Stimulated activated memory B cell treated with anti-CD40 and anti-IgM and Interleukin-4, amounts not matched to agents 10 μg/mL and 1 μg/mL and 100 μg/mL, for 72 hours (primary cell): ENCODE measurements at regions not wholly inside any gene's neighbourhood (a gene's known extent, or its start where the extent isn't known, plus 50 kb on each side); places are given as distances from the start of the nearest gene placed in this dataset.

ENCODE experiments used
- ATAC-seq: fragments of 150-1000 bp; cut with Tn5 transposase; 2 replicates; pipeline ENCODE4 v1.10.0; 2021
- H3K27ac Mint-ChIP-seq: one replicate; pipeline ENCODE4 v1.8.0; 2022; ENCODE audit warnings: mild to moderate bottlenecking, mixed read lengths
- H3K27me3 Mint-ChIP-seq: one replicate; pipeline ENCODE4 v1.8.0; 2022; ENCODE audit warnings: mixed read lengths
- H3K36me3 Mint-ChIP-seq: one replicate; pipeline ENCODE4 v1.8.0; 2022; ENCODE audit warnings: mixed read lengths
- H3K4me1 Mint-ChIP-seq: one replicate; pipeline ENCODE4 v1.8.0; 2022; ENCODE audit warnings: mixed read lengths
- H3K4me3 Mint-ChIP-seq: one replicate; pipeline ENCODE4 v1.8.0; 2022; ENCODE audit warnings: mild to moderate bottlenecking, moderate library complexity, mixed read lengths
- H3K9me3 Mint-ChIP-seq: one replicate; pipeline ENCODE4 v1.8.0; 2022; ENCODE audit warnings: mixed read lengths

DNA sequence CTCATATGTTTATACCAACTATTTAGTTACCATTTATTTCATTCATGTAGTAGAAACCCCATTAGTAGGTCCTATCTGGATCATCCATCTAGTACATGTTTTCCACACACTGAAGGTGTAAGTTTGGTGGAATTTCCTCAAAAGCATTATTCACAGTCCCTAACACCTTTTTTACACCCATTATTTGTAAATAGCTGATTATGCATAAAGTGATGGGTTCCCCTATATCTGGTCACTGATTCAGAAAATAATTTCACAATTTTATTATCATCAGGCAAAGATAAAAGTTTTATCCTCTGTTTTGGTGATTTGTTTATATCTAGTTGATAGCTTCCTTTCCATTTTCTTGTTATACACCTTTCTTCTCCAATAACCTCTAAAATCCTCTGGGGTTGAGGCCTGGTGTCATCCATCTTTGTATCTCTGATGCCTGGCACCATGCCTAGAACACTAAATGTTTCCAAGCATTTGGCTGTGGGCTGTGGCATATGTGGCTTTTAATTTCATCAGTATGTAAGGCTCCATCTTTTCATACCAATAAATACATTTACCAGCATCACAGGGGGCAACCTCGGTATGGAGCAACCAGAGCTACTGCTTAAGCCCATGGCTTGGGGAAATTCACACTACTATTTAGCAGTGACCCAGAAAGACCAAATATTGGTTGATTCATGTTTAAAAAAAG, 1089.5 kb upstream of the LRRN3 start:
- H3K27ac Mint-ChIP-seq: no peak overlapping the region
- no peaks in the 10 kb centered on the region for H3K27me3 Mint-ChIP-seq
- peaks cover 2% of the 10 kb centered on the region for H3K9me3 Mint-ChIP-seq
- no peaks in the 10 kb centered on the region for H3K36me3 Mint-ChIP-seq
- H3K4me1 Mint-ChIP-seq: no peaks in the 10 kb centered on the region
- no peak for ATAC-seq
- H3K4me3 Mint-ChIP-seq: no peak overlapping the region

DNA sequence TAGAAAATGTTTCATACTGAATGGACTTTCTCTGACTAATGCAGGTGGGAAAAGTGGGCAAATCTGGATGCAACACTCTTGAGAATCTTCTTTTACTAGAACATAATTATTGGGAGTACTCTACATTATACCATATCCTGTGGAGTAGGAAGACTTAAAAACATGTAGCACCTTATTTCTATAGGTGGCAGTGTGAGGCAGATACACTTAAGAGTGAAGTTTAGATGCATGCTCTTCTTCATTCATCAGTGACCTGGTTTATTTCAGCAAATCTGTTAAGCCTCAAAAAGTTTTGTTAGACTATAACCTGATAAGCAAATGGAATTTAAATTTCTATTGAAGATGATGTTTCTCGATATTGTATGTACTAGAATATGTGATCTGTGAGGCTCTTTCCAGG, 1087.1 kb upstream of the LRRN3 start:
- Mint-ChIP-seq H3K4me3 (no peak overlapping the region), H3K27me3 (no peaks in the 10 kb centered on the region), H3K4me1 (no peaks in the 10 kb centered on the region), H3K36me3 (no peaks in the 10 kb centered on the region), H3K27ac (no peak overlapping the region), H3K9me3 (no peaks in the 10 kb centered on the region)
- no peak for ATAC-seq

DNA sequence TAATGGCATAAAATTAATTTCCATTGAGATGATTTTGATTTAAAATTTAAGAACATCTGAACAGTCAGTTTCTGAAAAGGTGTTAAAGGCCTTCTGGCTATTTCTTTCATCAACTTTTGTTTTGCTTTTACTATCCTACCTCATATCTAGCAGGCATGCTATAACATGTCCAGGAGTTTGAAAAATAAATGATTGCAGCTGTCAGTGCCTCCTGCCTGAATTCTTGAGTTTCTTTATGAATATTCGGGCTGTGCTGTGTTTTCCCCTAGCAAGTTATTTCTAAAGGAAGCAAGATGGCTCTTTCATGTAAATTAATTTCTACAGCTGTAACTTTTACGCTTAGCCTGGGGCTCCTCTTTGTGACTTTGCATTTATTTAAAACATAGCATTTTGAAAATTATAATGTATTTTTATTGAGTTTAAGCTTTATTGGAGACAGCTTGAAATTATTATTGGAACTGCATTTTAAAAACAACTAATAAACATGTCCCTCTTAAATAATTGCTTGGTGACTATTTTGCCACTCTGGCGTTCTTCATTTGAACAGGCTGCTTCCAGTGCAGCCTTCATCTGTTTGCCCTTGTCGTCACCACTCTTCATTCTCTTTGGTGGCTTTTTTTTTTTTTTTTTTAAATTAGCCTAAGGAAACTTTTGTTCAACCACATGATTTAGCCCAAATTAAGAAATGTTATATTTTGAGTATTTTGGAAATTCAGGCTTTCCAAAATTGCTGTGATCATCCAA, 1083.4 kb upstream of the LRRN3 start:
- Mint-ChIP-seq H3K36me3 (no peaks in the 10 kb centered on the region), H3K4me3 (no peak overlapping the region), H3K4me1 (no peaks in the 10 kb centered on the region), H3K9me3 (no peaks in the 10 kb centered on the region), H3K27me3 (no peaks in the 10 kb centered on the region), H3K27ac (no peak overlapping the region)
- ATAC-seq: no peak

DNA sequence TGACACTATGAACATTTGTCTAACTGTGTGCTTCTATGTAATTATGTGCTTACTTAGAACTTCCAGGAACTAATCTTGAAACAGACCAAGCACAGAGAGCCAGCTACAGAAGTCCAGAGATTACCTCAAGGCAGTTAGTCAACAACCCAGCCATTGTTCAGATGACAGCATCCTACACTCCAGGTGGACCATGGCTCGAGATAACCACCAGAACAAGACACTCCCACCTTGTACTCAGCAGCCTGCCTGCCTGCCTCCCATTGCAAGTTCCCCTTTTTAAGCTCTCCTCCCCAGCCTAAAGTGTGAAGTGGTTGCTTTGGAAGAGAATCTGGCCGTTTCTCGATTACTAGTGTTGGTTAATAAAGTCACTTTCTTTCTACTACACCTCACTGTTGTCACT, 1080.6 kb upstream of the LRRN3 start:
- no peak for ATAC-seq
- Mint-ChIP-seq H3K27me3 (no peaks in the 10 kb centered on the region), H3K4me3 (no peak overlapping the region), H3K27ac (no peak overlapping the region), H3K9me3 (no peaks in the 10 kb centered on the region), H3K36me3 (no peaks in the 10 kb centered on the region), H3K4me1 (no peaks in the 10 kb centered on the region)

DNA sequence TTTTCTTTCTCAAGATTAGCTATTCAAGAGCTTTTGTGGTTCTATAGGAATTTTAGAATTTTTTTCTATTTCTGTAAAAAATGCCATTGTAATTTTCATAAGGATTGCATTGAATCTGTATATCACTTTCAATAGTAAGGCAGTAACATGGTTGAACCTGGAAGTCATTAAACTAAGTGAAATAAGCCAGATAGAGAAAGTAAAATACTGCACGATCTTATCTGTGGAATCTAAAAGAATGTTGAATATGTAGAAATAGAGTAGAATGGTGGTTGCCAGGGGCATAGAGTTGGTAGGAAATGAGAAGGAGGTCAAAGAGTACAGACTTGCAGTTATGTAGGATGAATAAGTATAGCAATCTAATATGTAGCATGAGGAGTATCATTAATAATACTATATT, 1073.5 kb upstream of the LRRN3 start:
- no peaks in the 10 kb centered on the region for H3K4me1 Mint-ChIP-seq

DNA sequence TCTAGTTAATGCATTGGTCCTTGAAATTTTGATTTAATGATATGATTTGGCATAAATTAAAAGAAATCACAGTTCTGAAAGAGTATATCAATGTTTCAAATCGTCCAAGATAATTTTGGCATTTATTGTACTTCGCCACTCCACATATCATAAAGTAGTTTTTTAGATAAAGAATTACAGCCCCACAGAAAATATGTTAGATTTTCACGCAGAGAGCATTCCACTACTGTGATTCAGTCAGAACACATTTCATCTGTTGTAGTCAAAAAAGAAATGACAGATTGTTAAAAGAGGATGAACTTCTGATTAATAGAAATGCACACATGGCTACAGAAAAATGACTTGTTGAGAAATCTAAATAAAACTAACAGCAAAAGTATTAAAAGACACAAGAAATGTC, 1063.5 kb upstream of the LRRN3 start:
- H3K4me3 Mint-ChIP-seq: no peak overlapping the region
- no peaks in the 10 kb centered on the region for H3K36me3 Mint-ChIP-seq
- H3K4me1 Mint-ChIP-seq: no peaks in the 10 kb centered on the region
- H3K27me3 Mint-ChIP-seq: no peaks in the 10 kb centered on the region
- H3K9me3 Mint-ChIP-seq: no peaks in the 10 kb centered on the region
- no peak for ATAC-seq
- no peak overlapping the region for H3K27ac Mint-ChIP-seq

More for the DNA sequence above, 1073.5 kb upstream of the LRRN3 start:
- Mint-ChIP-seq H3K9me3 (peaks cover 6% of the 10 kb centered on the region), H3K27ac (no peak overlapping the region), H3K27me3 (no peaks in the 10 kb centered on the region), H3K4me3 (no peak overlapping the region), H3K36me3 (no peaks in the 10 kb centered on the region)
- ATAC-seq: no peak

DNA sequence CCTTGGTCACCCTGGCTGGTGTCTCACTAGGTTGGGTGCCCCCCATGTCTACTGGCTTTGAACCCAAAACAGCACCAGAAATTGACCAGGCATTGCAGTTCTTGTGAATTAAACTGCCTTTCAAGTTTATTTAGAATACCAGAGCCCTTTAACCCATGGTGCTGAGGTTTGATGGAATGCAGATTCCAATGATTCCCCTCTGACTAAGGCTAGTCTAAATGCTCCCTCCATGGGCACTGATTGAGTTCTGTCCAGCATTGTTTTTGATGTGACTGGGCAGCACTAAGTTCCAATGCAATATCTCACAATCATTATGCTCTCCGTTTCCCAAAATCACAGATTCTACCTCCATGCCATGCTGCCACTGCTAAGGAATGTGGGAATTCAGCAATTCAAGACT, 1047.4 kb upstream of the LRRN3 start:
- Mint-ChIP-seq H3K4me3 (no peak overlapping the region), H3K9me3 (peaks cover 6% of the 10 kb centered on the region), H3K27me3 (no peaks in the 10 kb centered on the region), H3K4me1 (no peaks in the 10 kb centered on the region), H3K27ac (no peak overlapping the region), H3K36me3 (no peaks in the 10 kb centered on the region)
- ATAC-seq: no peak

DNA sequence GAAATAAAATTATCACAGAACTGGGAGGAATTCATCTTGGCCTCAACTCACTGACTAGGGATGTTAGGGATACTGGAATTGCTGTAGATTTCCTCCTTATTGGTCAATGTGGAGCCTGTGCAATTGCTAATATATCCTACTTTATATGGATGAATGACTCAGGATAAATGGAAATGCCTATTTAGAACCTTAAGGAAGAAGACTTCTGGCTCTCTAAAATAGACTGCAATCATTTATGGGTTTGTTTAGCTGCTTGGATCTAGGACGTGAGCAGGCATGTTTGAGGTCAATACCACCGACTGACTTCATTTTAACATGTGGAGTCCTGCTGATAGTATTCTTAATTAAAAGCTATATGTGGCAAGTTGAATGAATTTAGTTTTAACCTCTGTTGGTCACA, 1040.1 kb upstream of the LRRN3 start:
- Mint-ChIP-seq H3K36me3 (no peaks in the 10 kb centered on the region), H3K9me3 (no peaks in the 10 kb centered on the region), H3K27me3 (no peaks in the 10 kb centered on the region), H3K4me3 (no peak overlapping the region), H3K27ac (no peak overlapping the region), H3K4me1 (no peaks in the 10 kb centered on the region)
- no peak for ATAC-seq

DNA sequence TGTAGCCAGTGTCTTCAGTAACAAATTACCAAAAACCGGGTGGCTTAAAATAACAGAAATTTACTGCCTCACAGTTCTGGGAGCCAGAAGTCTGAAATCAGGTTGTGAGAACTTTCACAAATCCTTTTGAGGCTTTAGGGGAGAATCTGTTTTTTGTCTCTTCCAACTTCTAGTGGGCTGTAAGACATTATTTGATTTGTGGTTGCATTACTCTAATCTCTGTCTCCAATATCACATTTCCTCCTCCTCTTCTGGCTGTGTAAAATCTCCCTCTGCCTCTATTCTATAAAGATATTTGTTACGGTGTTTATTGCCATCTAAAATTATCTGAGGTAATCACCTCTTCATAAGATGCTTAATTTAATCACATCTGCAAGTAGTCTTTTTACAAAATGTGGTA, 1039.6 kb upstream of the LRRN3 start:
- H3K9me3 Mint-ChIP-seq: no peaks in the 10 kb centered on the region
- no peak for ATAC-seq
- no peaks in the 10 kb centered on the region for H3K4me1 Mint-ChIP-seq
- no peaks in the 10 kb centered on the region for H3K27me3 Mint-ChIP-seq
- no peak overlapping the region for H3K4me3 Mint-ChIP-seq
- H3K27ac Mint-ChIP-seq: no peak overlapping the region
- H3K36me3 Mint-ChIP-seq: no peaks in the 10 kb centered on the region

DNA sequence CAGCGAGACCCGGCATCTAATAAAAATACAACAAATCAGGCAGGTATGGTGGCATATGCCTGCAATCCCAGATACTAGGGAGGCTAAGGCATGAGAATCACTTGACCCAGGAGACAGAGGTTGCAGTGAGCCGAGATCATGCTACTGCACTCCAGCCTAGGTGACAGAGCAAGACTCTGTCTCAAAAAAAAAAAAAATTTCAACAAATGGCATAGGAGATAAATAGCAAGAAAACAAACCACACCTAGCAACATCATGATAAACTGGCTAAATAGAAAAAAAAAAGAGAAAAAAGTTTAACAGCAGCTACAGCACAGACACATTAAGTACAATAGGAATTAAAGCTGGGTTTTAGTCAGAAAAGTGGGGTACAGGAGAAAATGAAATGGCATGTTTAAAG, 1034.6 kb upstream of the LRRN3 start:
- no peak for ATAC-seq
- no peak overlapping the region for H3K4me3 Mint-ChIP-seq
- no peaks in the 10 kb centered on the region for H3K4me1 Mint-ChIP-seq
- H3K36me3 Mint-ChIP-seq: no peaks in the 10 kb centered on the region
- H3K27ac Mint-ChIP-seq: no peak overlapping the region
- H3K27me3 Mint-ChIP-seq: no peaks in the 10 kb centered on the region
- no peaks in the 10 kb centered on the region for H3K9me3 Mint-ChIP-seq

DNA sequence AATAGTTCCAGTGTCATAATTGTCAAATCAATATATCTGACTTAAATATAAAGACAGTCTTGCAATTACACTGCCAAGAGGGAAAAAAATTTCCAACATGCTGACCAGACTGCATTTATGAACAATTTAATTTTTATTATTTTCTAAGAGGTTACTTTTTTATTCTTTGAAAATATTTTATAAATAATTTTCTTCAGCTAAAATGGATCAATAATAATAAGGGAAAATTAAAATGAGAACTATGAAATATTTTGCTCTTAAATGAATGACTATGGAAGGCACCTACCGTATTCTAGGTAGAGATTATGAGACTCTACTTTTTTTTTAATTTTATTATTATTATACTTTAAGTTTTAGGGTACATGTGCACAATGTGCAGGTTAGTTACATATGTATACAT, 1032.5 kb upstream of the LRRN3 start:
- ATAC-seq: no peak
- H3K36me3 Mint-ChIP-seq: no peaks in the 10 kb centered on the region
- no peaks in the 10 kb centered on the region for H3K27me3 Mint-ChIP-seq
- no peak overlapping the region for H3K4me3 Mint-ChIP-seq
- no peaks in the 10 kb centered on the region for H3K9me3 Mint-ChIP-seq
- no peak overlapping the region for H3K27ac Mint-ChIP-seq
- no peaks in the 10 kb centered on the region for H3K4me1 Mint-ChIP-seq

DNA sequence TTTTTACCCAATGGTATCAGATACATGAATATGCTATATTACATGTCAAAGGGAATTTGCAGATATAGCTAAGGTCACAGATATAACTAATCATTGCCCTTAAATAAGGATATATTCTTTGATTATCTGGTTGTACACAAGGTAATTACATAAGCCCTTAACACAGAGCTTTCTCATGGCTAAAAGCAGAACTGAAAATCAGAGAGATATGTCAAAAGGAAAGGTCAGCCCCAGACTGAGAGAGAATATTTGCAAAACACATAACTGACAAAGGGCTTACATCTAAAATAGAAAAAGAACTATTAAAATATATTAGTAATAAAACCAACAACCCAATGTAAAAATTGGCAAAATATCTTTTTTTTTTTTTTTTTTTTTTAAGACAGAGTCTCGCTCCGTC, 1029.5 kb upstream of the LRRN3 start:
- H3K4me1 Mint-ChIP-seq: no peaks in the 10 kb centered on the region
- no peak overlapping the region for H3K27ac Mint-ChIP-seq
- H3K36me3 Mint-ChIP-seq: no peaks in the 10 kb centered on the region
- no peak for ATAC-seq
- H3K4me3 Mint-ChIP-seq: no peak overlapping the region
- no peaks in the 10 kb centered on the region for H3K9me3 Mint-ChIP-seq
- no peaks in the 10 kb centered on the region for H3K27me3 Mint-ChIP-seq

DNA sequence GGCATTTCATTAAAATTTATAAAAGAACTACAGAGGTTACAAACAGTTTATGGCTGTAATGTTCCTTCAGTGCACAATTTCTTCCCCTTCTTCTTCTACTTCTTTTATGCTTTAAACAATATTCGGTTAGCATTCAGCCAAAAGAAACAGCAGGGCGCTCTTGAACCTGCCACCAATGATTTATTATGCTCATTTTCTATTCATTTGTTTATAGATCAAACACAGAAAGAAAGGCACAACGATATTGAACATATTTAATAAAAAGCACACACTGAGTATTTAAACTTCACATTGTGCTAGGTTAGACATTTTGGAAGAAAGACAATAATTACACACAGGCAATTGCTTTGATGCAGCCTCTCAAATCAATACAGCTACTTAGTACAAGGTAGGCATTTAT, 1025.8 kb upstream of the LRRN3 start:
- H3K9me3 Mint-ChIP-seq: peaks cover 4% of the 10 kb centered on the region
- H3K4me3 Mint-ChIP-seq: no peak overlapping the region
- no peak overlapping the region for H3K27ac Mint-ChIP-seq
- no peaks in the 10 kb centered on the region for H3K4me1 Mint-ChIP-seq
- H3K36me3 Mint-ChIP-seq: no peaks in the 10 kb centered on the region
- no peaks in the 10 kb centered on the region for H3K27me3 Mint-ChIP-seq
- ATAC-seq: no peak

DNA sequence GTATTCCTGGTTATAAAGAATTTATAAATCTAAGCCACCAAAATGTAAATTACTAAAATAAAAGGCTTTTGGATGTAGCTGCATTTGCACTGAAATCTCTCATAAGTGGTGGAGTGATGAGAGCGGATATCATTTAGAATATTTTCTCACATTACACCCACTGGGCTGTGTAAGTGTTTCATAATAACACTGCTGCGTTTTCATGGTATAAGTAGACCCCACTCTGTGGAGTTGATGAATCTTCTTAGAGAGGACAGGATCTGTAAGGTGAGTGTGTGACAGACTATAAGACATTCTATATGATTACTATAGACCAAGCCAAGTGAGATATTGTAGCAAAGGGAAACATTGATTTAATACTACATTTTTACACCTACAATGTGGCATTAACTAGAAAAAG, 1024.1 kb upstream of the LRRN3 start:
- peaks cover 4% of the 10 kb centered on the region for H3K9me3 Mint-ChIP-seq
- H3K4me3 Mint-ChIP-seq: no peak overlapping the region
- H3K27me3 Mint-ChIP-seq: no peaks in the 10 kb centered on the region

DNA sequence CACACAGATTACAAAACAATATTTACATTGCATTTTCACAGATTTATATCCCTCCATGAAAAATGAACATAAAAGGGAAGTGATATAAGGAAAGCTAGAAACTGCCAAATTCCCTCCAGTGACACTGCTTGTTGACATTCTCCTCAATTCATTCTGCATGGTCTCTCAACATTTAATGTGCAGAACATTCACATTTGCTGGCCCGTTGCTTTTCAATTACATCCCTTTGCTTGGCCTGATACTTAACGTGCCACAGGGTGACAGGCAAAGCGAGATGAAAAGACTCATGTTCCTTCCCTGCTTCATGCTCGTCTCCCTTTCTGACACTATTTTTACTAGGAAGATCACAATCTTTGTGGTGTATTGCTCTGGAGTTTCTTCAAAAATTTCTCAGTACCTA, 1019.7 kb upstream of the LRRN3 start:
- no peaks in the 10 kb centered on the region for H3K4me1 Mint-ChIP-seq
- no peak overlapping the region for H3K4me3 Mint-ChIP-seq
- H3K27me3 Mint-ChIP-seq: no peaks in the 10 kb centered on the region
- no peak overlapping the region for H3K27ac Mint-ChIP-seq
- H3K9me3 Mint-ChIP-seq: peaks cover 4% of the 10 kb centered on the region
- no peaks in the 10 kb centered on the region for H3K36me3 Mint-ChIP-seq
- no peak for ATAC-seq

More for the DNA sequence above, 1024.1 kb upstream of the LRRN3 start:
- Mint-ChIP-seq H3K36me3 (no peaks in the 10 kb centered on the region), H3K4me1 (no peaks in the 10 kb centered on the region), H3K27ac (no peak overlapping the region)
- ATAC-seq: no peak

DNA sequence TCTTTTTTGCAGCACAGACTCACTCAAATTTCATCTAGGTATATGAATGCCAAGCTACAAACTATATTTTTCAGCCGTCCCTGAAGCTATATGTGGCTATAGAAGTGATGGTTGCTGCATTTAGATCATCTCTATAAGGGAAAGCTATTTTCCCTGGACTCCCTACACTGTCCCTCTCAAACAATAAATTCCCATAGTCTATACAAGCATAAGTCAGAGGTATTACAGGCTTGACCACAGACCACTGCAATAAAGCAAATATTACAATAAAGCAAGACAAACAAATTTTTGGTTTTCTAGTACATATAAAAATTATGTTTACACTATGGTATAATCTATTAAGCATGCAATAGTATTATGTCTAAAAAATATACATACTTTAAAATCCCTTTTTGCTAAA, 1015.5 kb upstream of the LRRN3 start:
- Mint-ChIP-seq H3K36me3 (no peaks in the 10 kb centered on the region), H3K27ac (no peak overlapping the region), H3K4me3 (no peak overlapping the region), H3K9me3 (peaks cover 3% of the 10 kb centered on the region), H3K27me3 (no peaks in the 10 kb centered on the region), H3K4me1 (no peaks in the 10 kb centered on the region)
- no peak for ATAC-seq
